Kidney (tissue), 13 donors: ENCODE measurements at regions not wholly inside any gene's neighbourhood (a gene's known extent, or its start where the extent isn't known, plus 50 kb on each side); places are given as distances from the start of the nearest gene placed in this dataset.

Experiments used
- DNase-seq, 5 donors: peaks; one replicate each; pipeline ENCODE4 v3.0.0-alpha.2; 2013 to 2020
- FAIRE-seq: peaks from 2 replicates; lab custom pipeline; 2012; peaks lifted over from hg19 to GRCh38; lab: Jason Lieb, UNC
- H3K27ac ChIP-seq, 2 donors: one replicate each; pipeline ENCODE4 v1.7.0; 2013; ENCODE audit warnings: low read depth in 2 of 2, low read length in 2 of 2, inconsistent platforms in 1 of 2
- H3K27me3 ChIP-seq: one replicate; pipeline ENCODE4 v1.7.1; 2013; ENCODE audit warnings: low read length, inconsistent platforms; ENCODE audit not compliant: control insufficient read depth, insufficient read depth
- H3K36me3 ChIP-seq, 3 donors: one replicate each; pipeline versions ENCODE4 v1.7.0 to v1.7.1; 2013; ENCODE audit warnings: low read length in 3 of 3, control low read depth in 1 of 3, inconsistent platforms in 1 of 3; ENCODE audit not compliant: insufficient read depth in 3 of 3, control insufficient read depth in 2 of 3
- H3K4me1 ChIP-seq, 3 donors: one replicate each; pipeline versions ENCODE4 v1.7.0 to v1.7.1; 2013; ENCODE audit warnings: low read length in 3 of 3, inconsistent platforms in 1 of 3, low read depth in 1 of 3; ENCODE audit not compliant: control insufficient read depth in 2 of 3, insufficient read depth in 2 of 3
- H3K4me3 ChIP-seq, 3 donors: one replicate each; pipeline versions ENCODE4 v1.7.0 to v1.8.1; 2013; ENCODE audit warnings: low read length in 3 of 3, control low read depth in 1 of 3, inconsistent platforms in 1 of 3
- H3K9ac ChIP-seq, 3 donors: one replicate each; pipeline versions ENCODE4 v1.7.0 to v1.7.1; 2013; ENCODE audit warnings: low read length in 3 of 3, control low read depth in 1 of 3, inconsistent platforms in 1 of 3
- H3K9me3 ChIP-seq, 3 donors: one replicate each; pipeline versions ENCODE4 v1.7.0 to v1.7.1; 2013; ENCODE audit warnings: low read length in 3 of 3, control low read depth in 1 of 3, inconsistent platforms in 1 of 3; ENCODE audit not compliant: control insufficient read depth in 2 of 3, insufficient read depth in 1 of 3
- CTCF ChIP-seq: IDR thresholded peaks from 3 replicates; pipeline ENCODE4 v1.5.1; 2012; ENCODE audit warnings: mild to moderate bottlenecking, moderate library complexity, borderline replicate concordance; ENCODE audit not compliant: insufficient read depth; ENCODE audit errors: extremely low read depth
- intact Hi-C: fragments of 100-400 bp; cut with DNase I; formaldehyde crosslinking; loops from one replicate; pipeline ENCODE4 v1.11.1; 2022
- donor health status: control.
- donor health status: control.
- donor health status: control.
- donor health status: control.
- donor health status: control.
- donor health status: DM: yes; HTN: yes; CAD: no.
- donor health status: Normal renal cell carcinoma (clear cell type).

DNA sequence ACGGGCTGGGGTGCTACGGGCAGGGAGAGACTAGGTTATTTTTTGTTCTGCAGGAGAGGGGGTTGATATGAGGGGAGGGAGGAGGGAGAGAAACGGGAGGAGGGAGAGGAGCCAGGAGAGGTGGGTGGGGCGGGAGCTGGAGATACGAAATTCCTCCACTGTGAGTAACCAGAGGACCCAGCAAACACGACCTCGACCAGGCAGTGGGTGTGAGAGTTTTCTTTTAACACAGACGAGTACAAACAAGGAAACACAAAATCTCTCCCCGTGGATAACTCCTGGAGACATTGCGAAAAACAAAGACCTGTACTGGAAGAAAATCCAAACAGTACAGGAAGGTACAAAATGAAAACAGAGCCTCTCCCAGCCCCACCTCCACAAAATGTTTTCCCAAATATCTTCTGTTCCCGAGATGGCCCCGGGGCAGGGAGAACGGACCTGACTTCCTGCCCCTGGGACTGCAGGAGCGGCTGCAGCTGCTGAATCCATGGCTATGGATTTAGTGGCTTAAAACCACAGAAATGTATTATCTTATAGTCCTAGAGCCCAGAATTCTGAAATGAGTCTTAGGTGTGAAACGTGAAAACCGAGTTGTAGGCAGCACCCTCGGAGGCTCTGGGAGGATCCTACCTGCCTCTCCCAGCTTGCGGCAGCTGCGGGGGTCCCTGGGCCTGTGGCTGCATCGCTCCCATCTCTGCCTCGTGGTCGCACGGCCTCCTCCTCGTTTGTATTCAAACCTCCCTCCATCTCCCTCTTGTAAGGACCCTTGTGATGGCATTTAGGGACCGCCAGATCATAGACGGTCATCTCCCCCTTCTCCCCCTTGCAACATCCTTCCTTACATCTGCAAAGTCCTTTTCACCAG lies 82.2 kb downstream of the RIPK4 start:
- H3K4me3 ChIP-seq: no peak overlapping the region
- no peaks in the 10 kb centered on the region for H3K27me3 ChIP-seq
- no peak overlapping the region for H3K9ac ChIP-seq
- intact Hi-C loops: no loop called here
- peak in 1 of 5 donors; percentile 42 for DNase-seq
- peaks cover 0 to 2% (median 0%) of the 10 kb centered on the region in 3 donors for H3K4me1 ChIP-seq
- FAIRE-seq: no peak
- H3K36me3 ChIP-seq: no peaks in the 10 kb centered on the region
- TF ChIP-seq CTCF: no peak
- no peaks in the 10 kb centered on the region for H3K9me3 ChIP-seq
- H3K27ac ChIP-seq: no peak overlapping the region

DNA sequence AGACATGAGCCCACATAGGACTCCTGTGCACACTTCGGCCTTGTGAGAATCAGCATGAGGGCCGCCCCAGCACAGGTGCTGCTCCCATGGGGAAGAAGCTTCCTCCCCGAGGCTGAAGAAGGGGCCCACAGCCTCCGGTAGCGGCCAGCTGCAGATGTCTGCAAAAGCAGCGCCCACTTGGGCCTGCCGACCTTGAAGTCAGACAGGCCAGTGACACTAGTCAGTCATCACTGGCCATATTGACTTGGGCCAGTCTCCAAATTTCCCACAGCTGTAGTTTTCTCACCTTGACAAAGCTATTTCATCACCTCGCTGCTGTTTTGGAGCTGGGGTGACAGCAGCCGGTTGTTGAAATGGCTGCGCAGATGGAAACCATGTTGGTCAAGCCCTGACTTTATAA lies 83.0 kb downstream of the RIPK4 start:
- FAIRE-seq (no peak), DNase-seq (peak in 1 of 5 donors; percentile 30)
- Histone ChIP-seq H3K9me3 (no peaks in the 10 kb centered on the region), H3K27me3 (no peaks in the 10 kb centered on the region), H3K9ac (no peak overlapping the region), H3K27ac (no peak overlapping the region), H3K4me1 (peaks cover 2 to 7% (median 4%) of the 10 kb centered on the region in 3 donors), H3K4me3 (no peak overlapping the region), H3K36me3 (no peaks in the 10 kb centered on the region)
- TF ChIP-seq CTCF: no peak
- intact Hi-C loops: no loop called here

GRCh38 chr21:41682719-41683179 lies 84.1 kb downstream of the RIPK4 start:
- no peaks in the 10 kb centered on the region for H3K27me3 ChIP-seq
- peak in 1 of 5 donors; percentile 48 for DNase-seq
- no peaks in the 10 kb centered on the region for H3K36me3 ChIP-seq
- no peak for TF ChIP-seq CTCF
- H3K9me3 ChIP-seq: no peaks in the 10 kb centered on the region
- no peak for FAIRE-seq
- H3K27ac ChIP-seq: no peak overlapping the region
- H3K9ac ChIP-seq: no peak overlapping the region
- intact Hi-C loops: no loop called here
- H3K4me3 ChIP-seq: no peak overlapping the region
- H3K4me1 ChIP-seq: peaks cover 2 to 17% (median 13%) of the 10 kb centered on the region in 3 donors
